ENCODE measurements at regions not wholly inside any gene's neighbourhood (a gene's known extent, or its start where the extent isn't known, plus 50 kb on each side); places are given as distances from the start of the nearest gene placed in this dataset.

DNA sequence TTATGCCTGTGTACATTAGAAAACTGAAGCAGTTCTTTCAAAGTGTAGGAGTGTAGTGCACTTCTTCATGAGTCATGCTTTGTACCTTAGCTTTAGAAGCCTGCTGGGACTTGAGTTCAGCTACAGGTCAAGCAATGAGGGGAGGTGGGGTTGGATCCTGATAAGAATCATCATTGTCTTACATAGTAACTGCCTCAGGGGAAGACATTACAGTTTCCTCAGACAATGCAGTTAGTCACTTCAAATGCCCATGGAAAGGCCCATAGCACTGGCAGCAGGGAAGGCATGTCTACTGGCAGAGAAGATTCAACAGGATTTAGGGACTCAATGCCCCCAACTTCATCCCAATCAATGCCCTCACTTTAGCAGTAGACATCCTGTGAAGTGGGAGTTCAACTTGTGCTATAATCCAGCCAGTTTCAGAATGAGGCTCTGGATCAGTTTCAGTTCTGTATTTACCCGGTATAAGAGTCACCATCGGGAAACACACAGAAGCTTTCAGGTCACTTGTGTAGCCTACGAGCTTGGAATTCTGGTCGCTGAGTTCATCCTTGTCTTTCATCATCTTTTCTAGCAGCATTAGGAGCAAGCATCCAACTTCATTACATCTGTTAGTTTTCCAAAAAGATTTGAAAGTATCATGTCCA is 1216.5 kb downstream of the RAPGEF2 start:
- TF ChIP-seq, protein P1, sequence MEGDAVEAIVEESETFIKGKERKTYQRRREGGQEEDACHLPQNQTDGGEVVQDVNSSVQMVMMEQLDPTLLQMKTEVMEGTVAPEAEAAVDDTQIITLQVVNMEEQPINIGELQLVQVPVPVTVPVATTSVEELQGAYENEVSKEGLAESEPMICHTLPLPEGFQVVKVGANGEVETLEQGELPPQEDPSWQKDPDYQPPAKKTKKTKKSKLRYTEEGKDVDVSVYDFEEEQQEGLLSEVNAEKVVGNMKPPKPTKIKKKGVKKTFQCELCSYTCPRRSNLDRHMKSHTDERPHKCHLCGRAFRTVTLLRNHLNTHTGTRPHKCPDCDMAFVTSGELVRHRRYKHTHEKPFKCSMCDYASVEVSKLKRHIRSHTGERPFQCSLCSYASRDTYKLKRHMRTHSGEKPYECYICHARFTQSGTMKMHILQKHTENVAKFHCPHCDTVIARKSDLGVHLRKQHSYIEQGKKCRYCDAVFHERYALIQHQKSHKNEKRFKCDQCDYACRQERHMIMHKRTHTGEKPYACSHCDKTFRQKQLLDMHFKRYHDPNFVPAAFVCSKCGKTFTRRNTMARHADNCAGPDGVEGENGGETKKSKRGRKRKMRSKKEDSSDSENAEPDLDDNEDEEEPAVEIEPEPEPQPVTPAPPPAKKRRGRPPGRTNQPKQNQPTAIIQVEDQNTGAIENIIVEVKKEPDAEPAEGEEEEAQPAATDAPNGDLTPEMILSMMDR (IDR thresholded peaks at IDR 0.05; ENCODE audit: low read length): no peak
- no peak for TF ChIP-seq EZH2 (optimal IDR thresholded peaks at IDR 0.05; ENCODE audit: low read depth, low read length)
- TF ChIP-seq EZH2phosphoT487 (IDR thresholded peaks at IDR 0.05; ENCODE audit: low read length): no peak

All from MM.1S (cell line).